Karpas-422 (cell line): ENCODE measurements at regions not wholly inside any gene's neighbourhood (a gene's known extent, or its start where the extent isn't known, plus 50 kb on each side); places are given as distances from the start of the nearest gene placed in this dataset.

ENCODE experiments used
- DNase-seq: peaks from one replicate; pipeline ENCODE4 v3.0.0-alpha.2; 2015
- H2AFZ ChIP-seq: fragments of 200-600 bp; sonication (generic); 2 replicates; pipeline ENCODE4 v1.6.1; 2014; ENCODE audit warnings: antibody characterized with exemption, low read length, mixed read lengths
- H3K27ac ChIP-seq: fragments of 200-600 bp; sonication (generic); 2 replicates; pipeline ENCODE4 v1.5.1; 2014; ENCODE audit warnings: mild to moderate bottlenecking, low read length, moderate library complexity
- H3K27me3 ChIP-seq: fragments of 200-600 bp; sonication (generic); 2 replicates; pipeline ENCODE4 v1.6.1; 2014; ENCODE audit warnings: low read length, mixed read lengths
- H3K36me3 ChIP-seq: fragments of 200-600 bp; sonication (generic); 2 replicates; pipeline ENCODE4 v1.6.1; 2014; ENCODE audit warnings: low read length, mixed read lengths; ENCODE audit not compliant: insufficient read depth
- H3K4me1 ChIP-seq: fragments of 200-600 bp; sonication (generic); 2 replicates; pipeline ENCODE4 v1.6.1; 2014; ENCODE audit warnings: mild to moderate bottlenecking, low read length, mixed read lengths
- H3K4me2 ChIP-seq: fragments of 200-600 bp; sonication (generic); 2 replicates; pipeline ENCODE4 v1.6.1; 2014; ENCODE audit warnings: low read length, low read depth, mild to moderate bottlenecking; ENCODE audit not compliant: poor library complexity, severe bottlenecking
- H3K4me3 ChIP-seq: fragments of 200-600 bp; sonication (generic); 2 replicates; pipeline ENCODE4 v1.5.1; 2014; ENCODE audit warnings: mild to moderate bottlenecking, antibody characterized with exemption, low read length, mixed read lengths
- H3K79me2 ChIP-seq: fragments of 200-600 bp; sonication (generic); 2 replicates; pipeline ENCODE4 v1.6.1; 2014; ENCODE audit warnings: mild to moderate bottlenecking, low read length, mixed read lengths
- H3K9ac ChIP-seq: fragments of 200-600 bp; sonication (generic); 2 replicates; pipeline ENCODE4 v1.6.0; 2014; ENCODE audit warnings: low read length
- H3K9me2 ChIP-seq: fragments of 200-600 bp; sonication (generic), shearing (Covaris generic); replicated peaks from 2 replicates; pipeline ENCODE4 v1.6.0; 2014; ENCODE audit warnings: mild to moderate bottlenecking, low read length, moderate library complexity; ENCODE audit not compliant: insufficient read depth
- H3K9me3 ChIP-seq: fragments of 300-700, 200-600 bp; sonication (generic); 2 replicates; pipeline ENCODE4 v1.6.1; 2014; ENCODE audit warnings: low read length, mixed read lengths
- H4K20me1 ChIP-seq: fragments of 200-600 bp; sonication (generic); 2 replicates; pipeline ENCODE4 v1.6.1; 2014; ENCODE audit warnings: mild to moderate bottlenecking, antibody characterized with exemption, low read length, low read depth; ENCODE audit not compliant: insufficient read depth

GRCh38 chr11:80435345-80435744 is 994.5 kb upstream of the TENM4 start:
- peaks cover 9% of the 10 kb centered on the region; the same call in 1 of the 2 replicates for H3K9me3 ChIP-seq
- H3K27me3 ChIP-seq, result no peaks in the 10 kb centered on the region
- no peak overlapping the region for H3K9ac ChIP-seq
- DNase-seq, result no peak
- H3K4me3 ChIP-seq, result no peak overlapping the region
- no peaks in the 10 kb centered on the region for H3K4me1 ChIP-seq
- H3K27ac ChIP-seq, result no peak overlapping the region
- H4K20me1 ChIP-seq, result no peaks in the 10 kb centered on the region
- H3K4me2 ChIP-seq, result no peak overlapping the region
- H3K36me3 ChIP-seq, result no peaks in the 10 kb centered on the region
- no peaks in the 10 kb centered on the region for H3K79me2 ChIP-seq
- H2AFZ ChIP-seq, result no peak overlapping the region
- H3K9me2 ChIP-seq, result no peaks in the 10 kb centered on the region; the same call in 1 of the 2 replicates

DNA sequence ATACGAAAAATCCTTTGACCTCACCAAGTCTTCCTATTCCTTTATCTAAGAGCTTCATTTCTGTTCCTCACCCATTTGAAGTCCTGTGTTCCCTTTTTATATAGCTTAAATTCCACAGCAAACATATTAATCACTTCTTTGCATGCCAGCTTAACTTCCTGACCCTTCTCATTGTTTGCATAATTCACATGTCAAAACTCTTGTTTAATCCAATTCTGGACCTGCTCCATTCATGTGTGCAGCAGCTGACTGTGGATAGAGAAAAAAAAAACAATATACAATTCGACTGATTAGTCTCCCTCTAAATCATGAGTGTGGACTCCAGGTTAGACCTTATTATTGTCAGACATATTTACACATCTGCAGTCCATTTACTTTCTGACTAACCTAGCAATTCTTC is 991.2 kb upstream of the TENM4 start:
- DNase-seq, result no peak
- Histone ChIP-seq H3K4me3 (no peak overlapping the region), H3K9me3 (peaks cover 13% of the 10 kb centered on the region; the same call in 1 of the 2 replicates), H3K79me2 (no peaks in the 10 kb centered on the region), H3K9me2 (no peaks in the 10 kb centered on the region; the same call in 1 of the 2 replicates), H3K36me3 (no peaks in the 10 kb centered on the region), H3K4me2 (no peak overlapping the region), H3K9ac (no peak overlapping the region), H3K4me1 (no peaks in the 10 kb centered on the region), H2AFZ (no peak overlapping the region), H4K20me1 (no peaks in the 10 kb centered on the region), H3K27me3 (no peaks in the 10 kb centered on the region), H3K27ac (no peak overlapping the region)

DNA sequence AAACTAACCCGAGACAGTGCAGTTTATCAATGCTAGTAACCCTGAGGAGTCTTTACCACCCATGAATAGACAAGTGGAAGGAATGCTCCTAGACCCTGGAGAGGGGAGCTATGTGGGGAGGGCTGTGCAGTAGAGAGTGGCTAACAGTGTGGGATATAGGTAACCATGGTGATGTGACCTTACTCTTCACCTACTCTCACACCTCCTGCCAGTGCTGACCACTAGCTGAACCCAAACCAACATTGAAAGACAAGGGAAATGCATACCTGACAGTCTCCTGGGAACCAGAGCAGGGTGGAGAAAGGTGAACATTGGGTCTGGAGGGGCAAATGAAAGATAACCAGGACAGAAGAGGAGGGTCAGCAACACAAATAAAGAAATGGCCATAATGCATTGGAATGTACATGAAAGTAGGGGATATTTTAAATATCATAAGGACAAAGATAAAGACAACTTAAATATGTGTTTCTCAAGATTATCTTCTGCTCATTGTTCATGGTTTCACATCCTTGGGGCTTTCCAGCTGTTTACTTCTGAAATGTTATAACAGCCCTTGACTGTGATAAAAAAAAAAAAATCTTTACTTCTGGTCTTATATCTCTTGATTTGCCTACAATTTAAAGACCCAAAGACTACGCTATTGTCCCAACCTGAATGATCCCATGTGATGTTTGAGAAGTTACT is 983.3 kb upstream of the TENM4 start:
- Histone ChIP-seq H2AFZ (no peak overlapping the region), H3K4me2 (no peak overlapping the region), H3K79me2 (no peaks in the 10 kb centered on the region), H3K9me2 (no peaks in the 10 kb centered on the region; the same call in 1 of the 2 replicates), H3K9me3 (0 out of 2 replicates have a peak, but pooled peaks cover 5% of the 10 kb centered on the region), H4K20me1 (no peaks in the 10 kb centered on the region), H3K4me3 (no peak overlapping the region), H3K36me3 (no peaks in the 10 kb centered on the region), H3K27ac (no peak overlapping the region), H3K9ac (no peak overlapping the region), H3K4me1 (no peaks in the 10 kb centered on the region), H3K27me3 (no peaks in the 10 kb centered on the region)
- DNase-seq, result no peak

GRCh38 chr11:80420374-80420773 is 979.5 kb upstream of the TENM4 start:
- H3K4me2 ChIP-seq, result no peak overlapping the region
- no peak overlapping the region for H3K4me3 ChIP-seq
- no peak overlapping the region for H3K27ac ChIP-seq
- H4K20me1 ChIP-seq, result no peaks in the 10 kb centered on the region
- no peaks in the 10 kb centered on the region for H3K27me3 ChIP-seq
- no peaks in the 10 kb centered on the region for H3K4me1 ChIP-seq
- H3K9me3 ChIP-seq, result no peaks in the 10 kb centered on the region; the same call in 1 of the 2 replicates
- H2AFZ ChIP-seq, result no peak overlapping the region
- no peaks in the 10 kb centered on the region; the same call in 1 of the 2 replicates for H3K9me2 ChIP-seq
- no peaks in the 10 kb centered on the region for H3K79me2 ChIP-seq
- H3K36me3 ChIP-seq, result no peaks in the 10 kb centered on the region
- DNase-seq, result no peak
- no peak overlapping the region for H3K9ac ChIP-seq

- no peaks in the 10 kb centered on the region; the same call in 1 of the 2 replicates for H3K9me3 ChIP-seq
These were observed 976.9 kb upstream of the TENM4 start for GRCh38 chr11:80417681-80418080.

DNA sequence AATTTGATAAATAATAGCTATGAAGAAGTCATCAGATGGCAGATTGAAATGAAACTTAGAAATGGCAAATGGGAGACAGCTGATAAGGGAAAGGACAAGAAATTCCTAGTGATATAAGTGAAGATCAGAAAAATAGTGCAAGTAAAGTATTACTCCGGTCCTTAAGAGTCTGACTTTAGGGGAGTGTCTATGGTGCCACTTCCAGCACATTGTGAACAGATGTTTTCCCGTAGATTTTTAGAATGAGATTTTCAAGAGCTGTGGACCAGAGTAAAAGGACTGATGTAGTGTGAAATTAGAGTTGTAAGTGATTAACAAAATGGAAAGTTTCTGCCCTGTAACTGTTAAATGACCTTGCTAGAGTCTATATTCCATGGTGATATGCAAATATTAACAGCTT is 974.8 kb upstream of the TENM4 start:
- H2AFZ ChIP-seq, result no peak overlapping the region
- H3K27ac ChIP-seq, result no peak overlapping the region
- no peaks in the 10 kb centered on the region for H3K27me3 ChIP-seq
- no peak overlapping the region for H3K9ac ChIP-seq
- no peak overlapping the region for H3K4me3 ChIP-seq
- no peaks in the 10 kb centered on the region for H3K4me1 ChIP-seq
- H3K36me3 ChIP-seq, result no peaks in the 10 kb centered on the region
- no peak overlapping the region for H3K4me2 ChIP-seq
- H4K20me1 ChIP-seq, result no peaks in the 10 kb centered on the region
- no peaks in the 10 kb centered on the region for H3K79me2 ChIP-seq
- peaks cover 10% of the 10 kb centered on the region for H3K9me3 ChIP-seq
- no peak for DNase-seq
- no peaks in the 10 kb centered on the region for H3K9me2 ChIP-seq

More at GRCh38 chr11:80417681-80418080, 976.9 kb upstream of the TENM4 start:
- Histone ChIP-seq H3K4me2 (no peak overlapping the region), H3K79me2 (no peaks in the 10 kb centered on the region), H3K27me3 (no peaks in the 10 kb centered on the region), H4K20me1 (no peaks in the 10 kb centered on the region), H3K4me1 (no peaks in the 10 kb centered on the region), H3K4me3 (no peak overlapping the region), H2AFZ (no peak overlapping the region), H3K27ac (no peak overlapping the region), H3K36me3 (no peaks in the 10 kb centered on the region), H3K9ac (no peak overlapping the region), H3K9me2 (no peaks in the 10 kb centered on the region)
- no peak for DNase-seq

- Histone ChIP-seq H3K9ac (no peak overlapping the region), H3K27ac (no peak overlapping the region), H3K4me3 (no peak overlapping the region), H3K9me2 (no peaks in the 10 kb centered on the region), H3K9me3 (peaks cover 13% of the 10 kb centered on the region), H3K36me3 (no peaks in the 10 kb centered on the region), H3K79me2 (no peaks in the 10 kb centered on the region), H3K4me2 (no peak overlapping the region), H2AFZ (no peak overlapping the region), H3K4me1 (no peaks in the 10 kb centered on the region), H4K20me1 (no peaks in the 10 kb centered on the region), H3K27me3 (no peaks in the 10 kb centered on the region)
- DNase-seq, result no peak
These were observed 973.6 kb upstream of the TENM4 start for GRCh38 chr11:80414181-80415165.

- H3K9me2 ChIP-seq, result no peaks in the 10 kb centered on the region
These were observed 971.8 kb upstream of the TENM4 start for GRCh38 chr11:80412604-80413003.

More at GRCh38 chr11:80412604-80413003, 971.8 kb upstream of the TENM4 start:
- H3K79me2 ChIP-seq, result no peaks in the 10 kb centered on the region
- H3K4me3 ChIP-seq, result no peak overlapping the region
- DNase-seq, result no peak
- no peaks in the 10 kb centered on the region for H3K4me1 ChIP-seq
- H3K4me2 ChIP-seq, result no peak overlapping the region
- H3K9me3 ChIP-seq, result peaks cover 19% of the 10 kb centered on the region
- H3K36me3 ChIP-seq, result no peaks in the 10 kb centered on the region
- no peak overlapping the region for H3K9ac ChIP-seq
- H4K20me1 ChIP-seq, result no peaks in the 10 kb centered on the region
- H3K27me3 ChIP-seq, result no peaks in the 10 kb centered on the region
- no peak overlapping the region for H2AFZ ChIP-seq
- no peak overlapping the region for H3K27ac ChIP-seq
